HepG2 (cell line): ENCODE measurements at regions not wholly inside any gene's neighbourhood (a gene's known extent, or its start where the extent isn't known, plus 50 kb on each side); places are given as distances from the start of the nearest gene placed in this dataset.
"Not testable (repeated sequence)": the region's sequence is repeated elsewhere in the genome, so short reads cannot be mapped to it uniquely, and the experiment has no call there.

Experiments
- ATAC-seq: fragments of 200-7000 bp; cut with Tn5 transposase; 3 replicates; pipeline ENCODE4 v1.9.1; 2020; ENCODE audit warnings: mild to moderate bottlenecking, moderate library complexity
- BruUV-seq: library from RNA; stranded (reverse); fragments of 400-500 nt; replicated peaks from 2 replicates; lab custom pipeline; 2021; lab: Mats Ljungman, UMichigan
- CTCF ChIA-PET: fragments of 300-600 bp; formaldehyde crosslinking; extraction: SDS; loops from one replicate; lab custom pipeline; 2021; ENCODE audit warnings: low total read pairs, inconsistent platforms, low intra/inter-chr PET ratio; lab: Yijun Ruan, JAX
- POLR2A ChIA-PET: fragments of 350-600 bp; sonication (Branson Sonifier 250); formaldehyde crosslinking; loops from one replicate; lab custom pipeline; 2020; ENCODE audit warnings: antibody characterized with exemption, inconsistent platforms; lab: Yijun Ruan, JAX
- DNase-seq: peaks from one replicate; pipeline ENCODE4 v3.0.0-alpha.2; 2015; ENCODE audit warnings: low spot score
- FAIRE-seq: peaks from 3 replicates; lab custom pipeline; 2011; peaks lifted over from hg19 to GRCh38; lab: Jason Lieb, UNC
- H2AFZ ChIP-seq: one replicate; pipeline ENCODE4 v1.6.1; 2011; ENCODE audit warnings: low read length, inconsistent platforms
- H3K27ac ChIP-seq: fragments of 300-600 bp; 3 replicates; pipeline ENCODE4 v1.8.0; 2011; ENCODE audit warnings: mixed run types, mild to moderate bottlenecking, mixed read lengths, low read length, inconsistent platforms; ENCODE audit not compliant: insufficient read depth; ENCODE audit errors: extremely low read length
- H3K27me3 ChIP-seq, 2 experiments: fragments of 200-600 bp in 1 of 2; 2 replicates in 1 of 2; 3 replicates in 1 of 2; pipeline versions ENCODE4 v1.6.0 to v1.8.0; 2011; ENCODE audit warnings: low read length in 2 of 2, mild to moderate bottlenecking in 2 of 2, moderate library complexity in 2 of 2, inconsistent platforms in 1 of 2; ENCODE audit not compliant: insufficient read depth in 2 of 2, control insufficient read depth in 1 of 2
- H3K36me3 ChIP-seq, 2 experiments: fragments of 200-600 bp in 1 of 2; replicated peaks in 1 of 2; 2 replicates in 1 of 2; 3 replicates in 1 of 2; pipeline versions ENCODE4 v1.5.1 to v1.8.0; 2011; ENCODE audit warnings: low read length in 2 of 2, inconsistent platforms in 1 of 2; ENCODE audit not compliant: insufficient read depth in 2 of 2, control insufficient read depth in 1 of 2
- H3K4me1 ChIP-seq: 2 replicates; pipeline ENCODE4 v1.5.1; 2012; ENCODE audit warnings: low read length, inconsistent platforms; ENCODE audit not compliant: insufficient read depth
- H3K4me2 ChIP-seq: 2 replicates; pipeline ENCODE4 v1.6.0; 2011; ENCODE audit warnings: low read depth, low read length, inconsistent platforms
- H3K4me3 ChIP-seq, 3 experiments: fragments of 200-600 bp in 1 of 3; sonication (generic), shearing (Covaris generic) in 1 of 3; replicated peaks in 1 of 3; 2 replicates each; pipeline ENCODE4 v1.5.1; 2011 to 2016; ENCODE audit warnings: low read length in 3 of 3, inconsistent platforms in 2 of 3, low read depth in 2 of 3, mild to moderate bottlenecking in 2 of 3, control low read depth in 1 of 3, mixed read lengths in 1 of 3; ENCODE audit not compliant: insufficient read depth in 1 of 3
- H3K79me2 ChIP-seq: one replicate; pipeline ENCODE4 v1.6.1; 2011; ENCODE audit warnings: low read length, inconsistent platforms; ENCODE audit not compliant: insufficient read depth
- H3K9ac ChIP-seq: 2 replicates; pipeline ENCODE4 v1.6.0; 2011; ENCODE audit warnings: mild to moderate bottlenecking, low read depth, low read length, inconsistent platforms; ENCODE audit not compliant: insufficient read depth
- H3K9me3 ChIP-seq: 2 replicates; pipeline ENCODE4 v1.5.1; 2012; ENCODE audit warnings: mild to moderate bottlenecking, low read length
- H4K20me1 ChIP-seq: 2 replicates; pipeline ENCODE4 v1.6.0; 2011; ENCODE audit warnings: inconsistent platforms, mild to moderate bottlenecking, low read length, moderate library complexity; ENCODE audit not compliant: insufficient read depth
- FOXA1 ChIP-seq, 2 experiments: fragments of 450-650 bp in 1 of 2; sonication (generic) in 1 of 2; formaldehyde crosslinking in 1 of 2; IDR thresholded peaks; 2 replicates each; pipeline versions ENCODE4 v1.4.0 to v1.6.1; 2016 to 2020; ENCODE audit warnings: missing genetic modification reagents in 1 of 2
- FOXA3 ChIP-seq: IDR thresholded peaks from 2 replicates; pipeline ENCODE4 v1.6.1; 2016; ENCODE audit warnings: missing genetic modification reagents, missing compliant biosample characterization
- GABPB1 ChIP-seq: IDR thresholded peaks from 2 replicates; pipeline ENCODE4 v1.6.1; 2016; ENCODE audit warnings: mild to moderate bottlenecking, missing genetic modification reagents, moderate library complexity, missing compliant biosample characterization
- STAG1 ChIP-seq: sonication (generic); formaldehyde crosslinking; IDR thresholded peaks from 2 replicates; pipeline ENCODE4 v1.4.0; 2020; ENCODE audit warnings: missing genetic modification reagents
- ZNF263 ChIP-seq: sonication (generic); formaldehyde crosslinking; IDR thresholded peaks from 2 replicates; pipeline ENCODE4 v1.4.0; 2020; ENCODE audit warnings: missing genetic modification reagents
- ZNF33B ChIP-seq: sonication (generic); formaldehyde crosslinking; IDR thresholded peaks from 2 replicates; pipeline ENCODE4 v1.5.1; 2020; ENCODE audit warnings: mild to moderate bottlenecking, missing genetic modification reagents
- WGBS: methylation state at CpG from one replicate; pipeline ENCODE4 v1.1.6; 2017; ENCODE audit warnings: low lambda C conversion rate; 5-methylcytosine and 5-hydroxymethylcytosine counted together
- in situ Hi-C: cut with HindIII; loops from 2 replicates; pipeline ENCODE4 v1.10.0; 2017; ENCODE audit warnings: low pct_unique_long_range_greater_than_20kb; ENCODE audit not compliant: extremely low pct_ligation_motif_present
- intact Hi-C: fragments of 100-400 bp; cut with micrococcal nuclease; formaldehyde crosslinking; loops from one replicate; pipeline ENCODE4 v1.10.0; 2022; ENCODE audit not compliant: unreplicated experiment
- TF ChIP-seq, protein P1 (sequence below): sonication (generic); formaldehyde crosslinking; IDR thresholded peaks from 2 replicates; pipeline ENCODE4 v1.5.0; 2020; ENCODE audit warnings: mild to moderate bottlenecking, missing genetic modification reagents, moderate library complexity
- TF ChIP-seq, protein P2 (sequence below): sonication (generic); formaldehyde crosslinking; IDR thresholded peaks from 2 replicates; pipeline ENCODE4 v1.4.0; 2020; ENCODE audit warnings: missing genetic modification reagents, borderline replicate concordance

DNA sequence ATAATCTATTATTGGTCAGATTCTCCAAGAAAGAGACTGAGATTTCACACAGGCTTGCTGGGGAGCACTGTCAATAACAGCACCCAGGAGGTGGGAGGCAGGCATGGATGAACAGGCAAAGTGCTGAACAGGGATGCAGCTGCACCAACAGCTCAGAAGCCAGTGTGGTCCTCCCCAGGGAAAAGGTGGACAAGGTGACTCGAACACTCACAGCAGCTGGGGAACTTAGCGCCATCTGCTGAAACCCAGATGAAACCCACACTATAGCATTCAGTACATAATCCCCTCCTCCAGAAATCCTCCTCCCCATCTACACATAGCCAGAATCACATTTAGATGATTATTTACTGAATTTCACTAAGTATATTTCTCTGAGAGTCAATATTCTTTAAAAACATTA, 255.2 kb upstream of the WSB1 start:
- Histone ChIP-seq H3K36me3 (no peaks in the 10 kb centered on the region), H3K9ac (no peak overlapping the region), H3K4me1 (no peaks in the 10 kb centered on the region), H3K4me3 (no peak overlapping the region), H4K20me1 (no peaks in the 10 kb centered on the region), H3K79me2 (no peaks in the 10 kb centered on the region), H3K27ac (no peak overlapping the region), H3K9me3 (no peaks in the 10 kb centered on the region), H3K4me2 (no peak overlapping the region), H3K27me3 (no peaks in the 10 kb centered on the region), H2AFZ (no peak overlapping the region)
- POLR2A ChIA-PET, result no interaction called here
- FAIRE-seq, result no peak
- no peak for TF ChIP-seq ZNF33B (CRISPR knock-in tag)
- TF ChIP-seq ZNF263 (CRISPR knock-in tag), result peak; percentile 93
- peak; percentile 42 for TF ChIP-seq STAG1 (CRISPR knock-in tag)
- TF ChIP-seq, protein P1, sequence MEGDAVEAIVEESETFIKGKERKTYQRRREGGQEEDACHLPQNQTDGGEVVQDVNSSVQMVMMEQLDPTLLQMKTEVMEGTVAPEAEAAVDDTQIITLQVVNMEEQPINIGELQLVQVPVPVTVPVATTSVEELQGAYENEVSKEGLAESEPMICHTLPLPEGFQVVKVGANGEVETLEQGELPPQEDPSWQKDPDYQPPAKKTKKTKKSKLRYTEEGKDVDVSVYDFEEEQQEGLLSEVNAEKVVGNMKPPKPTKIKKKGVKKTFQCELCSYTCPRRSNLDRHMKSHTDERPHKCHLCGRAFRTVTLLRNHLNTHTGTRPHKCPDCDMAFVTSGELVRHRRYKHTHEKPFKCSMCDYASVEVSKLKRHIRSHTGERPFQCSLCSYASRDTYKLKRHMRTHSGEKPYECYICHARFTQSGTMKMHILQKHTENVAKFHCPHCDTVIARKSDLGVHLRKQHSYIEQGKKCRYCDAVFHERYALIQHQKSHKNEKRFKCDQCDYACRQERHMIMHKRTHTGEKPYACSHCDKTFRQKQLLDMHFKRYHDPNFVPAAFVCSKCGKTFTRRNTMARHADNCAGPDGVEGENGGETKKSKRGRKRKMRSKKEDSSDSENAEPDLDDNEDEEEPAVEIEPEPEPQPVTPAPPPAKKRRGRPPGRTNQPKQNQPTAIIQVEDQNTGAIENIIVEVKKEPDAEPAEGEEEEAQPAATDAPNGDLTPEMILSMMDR (CRISPR knock-in tag), result peak; percentile 55
- CTCF ChIA-PET, result no interaction called here
- peak; percentile 19 for DNase-seq
- intact Hi-C loops, result no loop called here
- WGBS, result 0% methylated on average over 2 of the region's 2 CpGs
- in situ Hi-C loops, result no loop called here
- no TSS peak for BruUV-seq
- peak; percentile 62 for ATAC-seq

DNA sequence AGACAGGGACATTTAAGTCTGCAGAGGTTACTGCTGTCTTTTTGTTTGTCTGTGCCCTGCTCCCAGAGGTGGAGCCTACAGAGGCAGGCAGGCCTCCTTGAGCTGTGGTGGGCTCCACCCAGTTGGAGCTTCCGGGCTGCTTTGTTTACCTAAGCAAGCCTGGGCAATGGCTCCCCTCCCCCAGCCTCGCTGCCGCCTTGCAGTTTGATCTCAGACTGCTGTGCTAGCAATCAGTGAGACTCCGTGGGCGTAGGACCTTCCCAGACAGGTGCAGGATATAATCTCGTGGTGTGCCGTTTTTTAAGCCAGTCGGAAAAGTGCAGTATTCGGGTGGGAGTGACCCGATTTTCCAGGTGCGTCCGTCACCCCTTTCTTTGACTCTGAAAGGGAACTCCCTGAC, 248.9 kb upstream of the WSB1 start:
- BruUV-seq; H3K36me3 ChIP-seq; DNase-seq; POLR2A ChIA-PET; H3K27ac ChIP-seq; TF ChIP-seq FOXA1 (IDR thresholded peaks at IDR 0.05): not testable (repeated sequence)
- 0 out of 2 replicates have a peak, but pooled peaks have one; percentile 33 for TF ChIP-seq FOXA1 (CRISPR knock-in tag; IDR thresholded peaks at IDR 0.05)
- 0 out of 2 replicates have a peak, but pooled peaks have one; percentile 23 for TF ChIP-seq GABPB1 (CRISPR knock-in tag)
- peak; percentile 32; the same call in 1 of the 2 replicates for TF ChIP-seq FOXA3 (CRISPR knock-in tag)
- TF ChIP-seq, protein P2, sequence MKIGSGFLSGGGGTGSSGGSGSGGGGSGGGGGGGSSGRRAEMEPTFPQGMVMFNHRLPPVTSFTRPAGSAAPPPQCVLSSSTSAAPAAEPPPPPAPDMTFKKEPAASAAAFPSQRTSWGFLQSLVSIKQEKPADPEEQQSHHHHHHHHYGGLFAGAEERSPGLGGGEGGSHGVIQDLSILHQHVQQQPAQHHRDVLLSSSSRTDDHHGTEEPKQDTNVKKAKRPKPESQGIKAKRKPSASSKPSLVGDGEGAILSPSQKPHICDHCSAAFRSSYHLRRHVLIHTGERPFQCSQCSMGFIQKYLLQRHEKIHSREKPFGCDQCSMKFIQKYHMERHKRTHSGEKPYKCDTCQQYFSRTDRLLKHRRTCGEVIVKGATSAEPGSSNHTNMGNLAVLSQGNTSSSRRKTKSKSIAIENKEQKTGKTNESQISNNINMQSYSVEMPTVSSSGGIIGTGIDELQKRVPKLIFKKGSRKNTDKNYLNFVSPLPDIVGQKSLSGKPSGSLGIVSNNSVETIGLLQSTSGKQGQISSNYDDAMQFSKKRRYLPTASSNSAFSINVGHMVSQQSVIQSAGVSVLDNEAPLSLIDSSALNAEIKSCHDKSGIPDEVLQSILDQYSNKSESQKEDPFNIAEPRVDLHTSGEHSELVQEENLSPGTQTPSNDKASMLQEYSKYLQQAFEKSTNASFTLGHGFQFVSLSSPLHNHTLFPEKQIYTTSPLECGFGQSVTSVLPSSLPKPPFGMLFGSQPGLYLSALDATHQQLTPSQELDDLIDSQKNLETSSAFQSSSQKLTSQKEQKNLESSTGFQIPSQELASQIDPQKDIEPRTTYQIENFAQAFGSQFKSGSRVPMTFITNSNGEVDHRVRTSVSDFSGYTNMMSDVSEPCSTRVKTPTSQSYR (CRISPR knock-in tag), result peak; percentile 73; the same call in 1 of the 2 replicates
- TF ChIP-seq, all 625 proteins: peak for 4; not testable (repeated sequence) for 621
- FAIRE-seq, intact Hi-C loops, ATAC-seq, in situ Hi-C loops, H3K4me3 ChIP-seq, H3K79me2 ChIP-seq, CTCF ChIA-PET, H3K9ac ChIP-seq, H3K27me3 ChIP-seq, H2AFZ ChIP-seq, H4K20me1 ChIP-seq, H3K9me3 ChIP-seq, H3K4me1 ChIP-seq: not testable (repeated sequence)
- 22% methylated on average over 4 of the region's 12 CpGs for WGBS
- 0 out of 2 replicates have a peak overlapping the region, but pooled peaks have one; percentile 7 for H3K4me2 ChIP-seq
